ENCODE measurements at regions not wholly inside any gene's neighbourhood (a gene's known extent, or its start where the extent isn't known, plus 50 kb on each side); places are given as distances from the start of the nearest gene placed in this dataset.

DNA sequence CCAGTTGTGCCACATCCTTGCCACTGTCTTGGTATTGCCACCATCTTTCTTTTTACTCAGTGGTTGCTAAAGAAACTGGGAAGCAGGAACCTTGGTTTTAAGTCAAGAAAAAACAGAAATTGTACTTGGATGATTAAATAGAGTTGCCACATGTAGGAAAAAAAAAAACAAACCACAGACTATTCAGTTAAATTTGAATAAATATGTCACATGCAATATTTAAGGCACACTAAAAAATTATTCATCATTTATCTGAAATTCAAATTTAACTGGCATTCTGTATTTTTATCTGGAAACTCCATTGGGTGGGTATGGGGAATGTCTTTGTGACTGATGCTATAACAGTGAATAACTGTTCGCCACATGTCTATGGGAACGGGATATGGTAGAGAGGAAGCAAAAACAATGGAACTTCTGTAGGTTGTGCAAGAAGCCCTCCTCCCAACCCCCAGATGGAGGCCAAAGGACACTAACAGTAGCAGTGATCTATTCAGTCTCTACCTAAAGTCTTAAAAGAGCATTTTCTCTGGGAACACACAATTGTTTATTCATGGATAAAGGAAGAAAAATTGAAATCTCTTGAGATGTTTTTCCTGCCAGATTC, 57.0 kb upstream of the PLAC8 start:
- Histone ChIP-seq H3K9me3 (ENCODE audit: control insufficient read depth, insufficient read depth, low read depth, low read length) (peaks cover 15% of the 10 kb centered on the region), H3K4me1 (ENCODE audit: control insufficient read depth, insufficient read depth, low read length) (no peaks in the 10 kb centered on the region), H3K27me3 (ENCODE audit: control insufficient read depth, insufficient read depth, low read length) (no peaks in the 10 kb centered on the region), H3K27ac (ENCODE audit: low read depth, low read length) (peak overlapping the region; percentile 9; the same call in 1 of the 2 replicates), H3K4me3 (ENCODE audit: low read depth, low read length) (no peak overlapping the region), H3K9ac (ENCODE audit: low read length) (no peak overlapping the region), H3K36me3 (ENCODE audit: control insufficient read depth, insufficient read depth, low read length) (no peaks in the 10 kb centered on the region; the same call in 1 of the 2 replicates)

DNA sequence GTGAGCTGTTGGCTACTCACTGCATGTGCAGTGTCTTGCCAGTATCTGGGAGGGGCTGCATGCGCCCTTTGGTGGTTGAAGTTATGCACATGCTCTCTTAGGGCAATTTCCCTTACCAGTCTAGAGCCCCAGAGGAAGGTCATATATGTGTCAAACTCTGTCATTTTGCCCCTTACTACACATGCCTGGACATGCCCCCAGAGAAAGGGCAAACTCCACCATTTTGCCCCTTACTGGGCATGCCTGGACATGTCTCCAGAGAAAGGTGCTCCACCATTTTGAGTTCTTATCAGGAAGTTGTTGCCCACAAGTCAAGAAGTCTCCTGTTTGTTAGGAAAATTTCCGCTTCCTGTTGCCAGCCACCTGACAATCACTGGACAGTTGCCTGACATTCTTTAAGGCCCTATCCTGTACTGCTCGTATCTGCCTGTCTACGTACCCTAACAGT, 56.4 kb upstream of the PLAC8 start:
- Histone ChIP-seq H3K36me3 (ENCODE audit: control insufficient read depth, insufficient read depth, low read length) (no peaks in the 10 kb centered on the region; the same call in 1 of the 2 replicates), H3K9me3 (ENCODE audit: control insufficient read depth, insufficient read depth, low read depth, low read length) (peaks cover 15% of the 10 kb centered on the region), H3K27ac (ENCODE audit: low read depth, low read length) (peak overlapping the region; percentile 9; the same call in 1 of the 2 replicates), H3K4me3 (ENCODE audit: low read depth, low read length) (no peak overlapping the region; the same call in 1 of the 2 replicates), H3K27me3 (ENCODE audit: control insufficient read depth, insufficient read depth, low read length) (no peaks in the 10 kb centered on the region), H3K4me1 (ENCODE audit: control insufficient read depth, insufficient read depth, low read length) (no peaks in the 10 kb centered on the region), H3K9ac (ENCODE audit: low read length) (no peak overlapping the region)

All from HUES6 (cell line).